Astrocyte of the cerebellum (primary cell): ENCODE measurements at regions not wholly inside any gene's neighbourhood (a gene's known extent, or its start where the extent isn't known, plus 50 kb on each side); places are given as distances from the start of the nearest gene placed in this dataset.

Experiments used
- DNase-seq: peaks from one replicate; pipeline ENCODE4 v3.0.0-alpha.2; 2011; ENCODE audit warnings: low read depth
- H3K4me3 ChIP-seq: 2 replicates; pipeline ENCODE4 v1.5.1; 2011; ENCODE audit warnings: mild to moderate bottlenecking, low read depth, low read length, moderate library complexity
- in situ Hi-C: cut with HindIII; loops from 2 replicates; pipeline ENCODE4 v1.10.0; 2017; ENCODE audit warnings: low sequenced_read_pairs
- TF ChIP-seq, protein P1 (sequence below): IDR thresholded peaks from 2 replicates; pipeline ENCODE4 v1.5.1; 2012; ENCODE audit warnings: low read length, low read depth, moderate library complexity, mild to moderate bottlenecking; ENCODE audit errors: missing control alignments

DNA sequence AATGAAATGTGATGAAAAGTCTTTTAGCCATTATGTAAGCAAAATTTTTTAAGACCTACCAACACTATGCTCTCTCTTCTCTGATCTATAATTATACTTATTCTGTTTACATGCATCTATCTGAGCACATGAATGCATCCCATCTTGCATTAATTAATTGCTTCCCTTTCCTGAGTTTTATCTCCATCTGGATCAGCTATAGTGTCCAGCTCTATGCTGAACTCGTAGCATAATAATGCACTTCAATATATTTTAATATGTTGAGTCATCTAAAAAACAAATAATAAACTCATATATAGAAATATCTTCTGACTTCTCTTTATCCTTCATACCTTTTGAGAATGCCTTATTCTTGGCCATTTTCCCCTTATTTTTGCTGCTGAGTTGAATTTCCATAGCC, 1097.8 kb downstream of the TTLL7 start:
- DNase-seq, result no peak
- in situ Hi-C loops, result no loop called here

DNA sequence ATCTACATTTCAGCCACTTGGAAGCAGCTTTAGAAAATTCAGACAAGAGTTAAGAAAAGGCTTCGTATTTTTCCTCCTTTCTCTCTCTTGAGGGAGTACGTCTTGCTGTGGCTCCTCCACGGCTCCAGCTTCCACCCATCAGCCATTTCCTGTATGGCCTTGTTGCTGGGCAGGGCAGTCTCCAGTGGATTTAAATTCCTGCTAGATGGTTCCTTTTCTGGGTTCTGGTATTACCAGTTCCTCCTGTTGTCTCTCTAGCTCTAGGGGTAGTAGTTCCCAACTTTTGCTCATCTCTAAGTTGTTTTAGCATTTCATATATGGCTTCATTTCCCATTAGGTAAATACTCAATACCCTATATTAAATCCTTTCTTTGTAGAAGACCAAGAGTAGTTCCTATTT, 1098.3 kb downstream of the ADGRL2 start:
- H3K4me3 ChIP-seq, result no peak overlapping the region
- TF ChIP-seq, protein P1, sequence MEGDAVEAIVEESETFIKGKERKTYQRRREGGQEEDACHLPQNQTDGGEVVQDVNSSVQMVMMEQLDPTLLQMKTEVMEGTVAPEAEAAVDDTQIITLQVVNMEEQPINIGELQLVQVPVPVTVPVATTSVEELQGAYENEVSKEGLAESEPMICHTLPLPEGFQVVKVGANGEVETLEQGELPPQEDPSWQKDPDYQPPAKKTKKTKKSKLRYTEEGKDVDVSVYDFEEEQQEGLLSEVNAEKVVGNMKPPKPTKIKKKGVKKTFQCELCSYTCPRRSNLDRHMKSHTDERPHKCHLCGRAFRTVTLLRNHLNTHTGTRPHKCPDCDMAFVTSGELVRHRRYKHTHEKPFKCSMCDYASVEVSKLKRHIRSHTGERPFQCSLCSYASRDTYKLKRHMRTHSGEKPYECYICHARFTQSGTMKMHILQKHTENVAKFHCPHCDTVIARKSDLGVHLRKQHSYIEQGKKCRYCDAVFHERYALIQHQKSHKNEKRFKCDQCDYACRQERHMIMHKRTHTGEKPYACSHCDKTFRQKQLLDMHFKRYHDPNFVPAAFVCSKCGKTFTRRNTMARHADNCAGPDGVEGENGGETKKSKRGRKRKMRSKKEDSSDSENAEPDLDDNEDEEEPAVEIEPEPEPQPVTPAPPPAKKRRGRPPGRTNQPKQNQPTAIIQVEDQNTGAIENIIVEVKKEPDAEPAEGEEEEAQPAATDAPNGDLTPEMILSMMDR, result no peak
- DNase-seq, result no peak
- in situ Hi-C loops, result no loop called here

More for the DNA sequence above, 1097.8 kb downstream of the TTLL7 start:
- TF ChIP-seq, protein P1, result no peak
- no peak overlapping the region for H3K4me3 ChIP-seq

DNA sequence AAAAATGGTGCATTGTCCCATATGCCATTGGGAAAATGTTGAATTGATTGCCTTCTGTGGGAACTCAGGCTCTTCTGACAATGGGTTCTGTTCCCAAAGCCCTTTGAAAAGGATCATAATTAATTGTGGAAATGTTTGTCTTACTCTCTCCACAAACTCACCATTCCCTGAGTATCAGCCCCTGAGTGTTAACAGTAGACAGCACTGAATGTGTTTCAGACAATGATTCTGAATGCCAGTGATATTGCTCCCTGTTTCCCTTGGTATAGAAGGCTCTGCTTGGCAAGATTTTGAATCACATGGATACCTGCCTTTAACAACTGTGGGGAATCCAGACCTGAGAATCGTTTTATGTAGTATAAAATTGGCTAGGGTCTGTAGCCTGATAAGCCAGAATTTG, 1096.8 kb downstream of the ADGRL2 start:
- H3K4me3 ChIP-seq, result no peak overlapping the region
- TF ChIP-seq, protein P1, result no peak
- in situ Hi-C loops, result no loop called here
- no peak for DNase-seq

DNA sequence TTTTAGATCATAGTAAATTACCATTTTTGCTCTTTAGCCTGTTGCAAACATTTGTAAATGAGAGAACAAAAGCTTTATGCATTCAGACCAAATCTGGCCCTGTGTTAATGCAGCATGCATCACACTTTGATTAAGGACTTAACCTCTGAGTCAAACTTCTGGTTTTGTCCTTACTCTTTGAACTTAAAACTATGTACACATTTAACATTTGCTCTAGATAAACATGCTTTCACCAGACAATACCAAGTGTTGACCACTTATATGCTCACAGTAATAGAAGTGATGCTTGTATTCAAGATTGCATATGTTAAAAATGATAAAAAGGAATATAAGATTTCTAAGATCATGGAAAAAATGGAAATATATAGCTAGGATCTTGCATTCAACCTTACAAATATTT, 1095.3 kb downstream of the ADGRL2 start:
- TF ChIP-seq, protein P1, result no peak
- in situ Hi-C loops, result no loop called here
- DNase-seq, result no peak
- H3K4me3 ChIP-seq, result no peak overlapping the region

DNA sequence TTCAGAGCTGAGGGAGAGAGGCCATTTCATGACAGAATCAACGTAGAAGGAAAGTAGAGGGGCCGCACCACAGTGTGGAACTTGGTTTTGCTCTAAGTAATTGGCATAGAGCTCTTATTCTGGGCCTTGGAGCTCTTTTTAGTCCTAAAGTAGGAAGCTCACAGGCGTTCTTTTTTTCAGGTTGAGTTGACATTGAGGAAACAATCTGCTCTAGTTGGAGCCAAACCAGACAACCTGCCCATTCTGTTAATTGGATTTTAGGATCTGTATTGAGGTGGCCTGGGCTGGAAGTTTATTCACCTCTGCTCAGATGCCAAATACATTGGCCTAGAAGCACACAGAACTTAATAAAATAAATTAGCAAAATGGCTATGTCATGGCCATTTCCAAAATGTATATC, 1093.9 kb downstream of the ADGRL2 start:
- in situ Hi-C loops, result no loop called here

DNA sequence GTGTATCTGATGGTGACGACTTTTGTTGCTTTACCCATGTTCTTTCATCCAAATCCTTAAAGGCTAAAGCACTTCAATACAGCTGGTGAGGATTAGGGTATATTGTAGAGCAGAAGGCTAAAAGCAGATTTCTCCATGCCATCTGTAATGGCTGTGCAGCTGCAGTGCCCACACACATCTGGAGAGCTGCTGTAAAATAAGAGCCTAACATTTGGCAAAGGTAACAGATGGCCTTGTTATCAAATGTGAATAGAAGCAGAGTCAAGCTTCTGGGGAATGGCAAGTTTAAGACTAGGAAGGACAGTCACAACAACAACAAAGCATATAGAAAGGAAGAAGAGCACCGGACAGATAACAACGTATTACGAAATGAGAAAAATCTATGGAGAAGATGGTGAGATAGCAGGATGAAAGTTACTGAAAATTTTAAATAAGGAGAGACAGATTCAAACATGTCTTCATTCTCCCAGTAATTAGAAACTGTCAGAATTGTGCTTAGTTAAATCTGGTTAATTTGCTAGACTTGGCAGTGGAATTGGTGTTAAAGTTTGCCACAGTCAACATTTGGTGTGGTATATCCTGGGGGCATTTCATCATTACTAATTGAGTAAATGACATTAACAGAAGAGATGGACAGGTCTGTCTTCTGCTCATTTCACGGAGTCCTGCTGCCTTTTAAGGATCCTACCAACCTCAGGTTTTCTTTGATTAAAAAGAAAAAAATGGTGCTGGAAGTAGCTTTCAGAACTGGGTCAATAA, 1093.2 kb downstream of the ADGRL2 start:
- DNase-seq, result no peak
- H3K4me3 ChIP-seq, result no peak overlapping the region
- TF ChIP-seq, protein P1, result no peak
- in situ Hi-C loops, result no loop called here

More for the DNA sequence above, 1093.9 kb downstream of the ADGRL2 start:
- TF ChIP-seq, protein P1, result no peak
- H3K4me3 ChIP-seq, result no peak overlapping the region
- DNase-seq, result no peak

DNA sequence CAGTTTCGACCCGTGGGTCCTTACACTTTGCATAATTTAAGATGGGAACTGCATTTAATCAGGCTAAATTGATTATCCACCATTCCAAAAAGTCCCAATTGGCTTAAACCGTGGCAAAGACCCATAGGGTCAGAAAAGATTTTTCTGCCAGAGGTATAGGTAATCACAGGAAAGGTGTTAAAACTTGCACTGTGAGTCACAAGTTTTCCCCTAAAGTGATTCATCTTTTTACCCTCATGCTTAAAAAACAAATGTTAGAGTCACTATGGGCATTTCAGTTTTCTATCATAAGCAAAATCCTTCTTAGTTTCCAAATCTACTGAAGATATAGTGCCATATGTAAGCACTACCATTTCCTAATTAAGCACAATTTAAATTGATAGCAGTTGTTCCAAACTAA, 1079.8 kb downstream of the ADGRL2 start:
- TF ChIP-seq, protein P1, result no peak
- H3K4me3 ChIP-seq, result no peak overlapping the region
- DNase-seq, result no peak
- in situ Hi-C loops, result no loop called here
